GM23338 (cell line): ENCODE measurements at regions not wholly inside any gene's neighbourhood (a gene's known extent, or its start where the extent isn't known, plus 50 kb on each side); places are given as distances from the start of the nearest gene placed in this dataset.

Source experiments
- CREB1 ChIP-seq: fragments of 250-450 bp; sonication (Bioruptor Pico); IDR thresholded peaks from 2 replicates; pipeline ENCODE4 v1.5.0; 2020; ENCODE audit warnings: low read depth, mild to moderate bottlenecking, moderate library complexity
- CTCF ChIP-seq, 2 experiments: fragments of 200-600 bp in 1 of 2; sonication (generic) in 1 of 2; conservative IDR thresholded peaks; 2 replicates each; pipeline versions ENCODE4 v1.5.1 to v1.6.1; 2016 to 2017; ENCODE audit warnings: antibody characterized with exemption in 2 of 2, low read depth in 2 of 2, mild to moderate bottlenecking in 2 of 2, moderate library complexity in 1 of 2
- ETS1 ChIP-seq: IDR thresholded peaks from 2 replicates; pipeline ENCODE4 v1.6.1; 2016; ENCODE audit warnings: antibody characterized with exemption
- EZH2 ChIP-seq: fragments of 200-600 bp; sonication (generic); IDR thresholded peaks from one replicate; pipeline ENCODE4 v1.8.0; 2017; ENCODE audit warnings: antibody characterized with exemption, mild to moderate bottlenecking, low read depth; ENCODE audit not compliant: unreplicated experiment
- EZH2phosphoT487 ChIP-seq: fragments of 200-600 bp; sonication (generic); IDR thresholded peaks from one replicate; pipeline ENCODE4 v1.8.1; 2018; ENCODE audit warnings: antibody characterized with exemption; ENCODE audit not compliant: unreplicated experiment
- JUNB ChIP-seq: IDR thresholded peaks from one replicate; pipeline ENCODE4 v1.6.1; 2016; ENCODE audit warnings: antibody characterized with exemption; ENCODE audit not compliant: unreplicated experiment
- NANOG ChIP-seq: IDR thresholded peaks from 2 replicates; pipeline ENCODE4 v1.6.1; 2016; ENCODE audit warnings: antibody characterized with exemption, borderline replicate concordance
- POLR2AphosphoS5 ChIP-seq: IDR thresholded peaks from 2 replicates; pipeline ENCODE4 v1.6.1; 2016; ENCODE audit warnings: antibody characterized with exemption, low read depth
- REST ChIP-seq: IDR thresholded peaks from one replicate; pipeline ENCODE4 v1.6.1; 2018; ENCODE audit warnings: antibody characterized with exemption; ENCODE audit not compliant: unreplicated experiment
- STAT1 ChIP-seq: IDR thresholded peaks from one replicate; pipeline ENCODE4 v1.6.1; 2016; ENCODE audit warnings: antibody characterized with exemption; ENCODE audit not compliant: unreplicated experiment

- TF ChIP-seq CTCF (conservative IDR thresholded peaks at IDR 0.05; ENCODE audit: low read depth in 2 of 2), result no peak
- TF ChIP-seq EZH2phosphoT487, result no peak
- TF ChIP-seq JUNB, result no peak
- TF ChIP-seq CREB1 (CRISPR knock-in tag), result no peak
- no peak for TF ChIP-seq REST
- TF ChIP-seq EZH2, result no peak
- no peak for TF ChIP-seq POLR2AphosphoS5
- TF ChIP-seq ETS1, result no peak
- no peak for TF ChIP-seq STAT1
- TF ChIP-seq NANOG, result no peak
Observed at GRCh38 chr22:19591568-19591967, 67.4 kb upstream of the CLDN5 start.
